ENCODE measurements at regions not wholly inside any gene's neighbourhood (a gene's known extent, or its start where the extent isn't known, plus 50 kb on each side); places are given as distances from the start of the nearest gene placed in this dataset.

- DNase-seq, result no peak
Observed at GRCh38 chr1:94612525-94613204, 71.1 kb upstream of the F3 start.

DNA sequence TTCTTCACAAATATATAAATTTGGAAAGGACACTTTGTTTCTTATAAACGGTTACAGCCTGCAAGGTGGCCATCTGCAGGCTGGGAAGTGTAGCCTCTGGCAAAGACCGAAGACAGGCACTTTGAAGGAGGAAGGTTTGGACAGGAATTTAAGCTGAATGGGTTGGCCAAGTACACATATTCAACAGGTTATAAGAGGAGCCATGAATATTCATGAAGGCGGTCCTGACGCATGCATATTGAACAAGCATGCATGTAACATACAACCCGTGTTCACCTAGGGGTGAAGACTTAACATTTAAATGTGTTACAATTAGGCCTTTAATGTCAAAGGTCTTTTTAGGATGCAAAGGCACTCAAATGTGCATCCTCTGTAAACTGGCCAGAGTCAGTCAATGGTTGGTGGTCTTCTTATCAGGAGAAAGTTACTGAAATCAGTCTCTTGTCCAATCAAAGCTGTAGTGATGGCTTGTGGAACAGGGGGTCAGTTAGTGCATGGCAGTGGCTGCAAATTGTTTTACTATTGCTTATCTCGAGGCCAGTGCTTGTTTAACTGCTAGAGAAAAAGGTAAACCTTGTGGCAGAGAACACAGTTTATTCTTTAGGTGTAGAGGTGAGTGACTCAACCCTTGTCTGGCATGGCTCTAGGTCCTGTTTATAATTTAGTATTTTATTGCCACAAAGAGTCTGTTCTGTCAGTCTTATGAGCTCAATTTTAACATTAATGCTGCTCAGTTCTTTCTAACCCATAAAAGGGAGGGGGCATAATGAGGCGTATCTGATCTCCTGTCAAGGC lies 70.3 kb upstream of the F3 start:
- no peak for DNase-seq

DNA sequence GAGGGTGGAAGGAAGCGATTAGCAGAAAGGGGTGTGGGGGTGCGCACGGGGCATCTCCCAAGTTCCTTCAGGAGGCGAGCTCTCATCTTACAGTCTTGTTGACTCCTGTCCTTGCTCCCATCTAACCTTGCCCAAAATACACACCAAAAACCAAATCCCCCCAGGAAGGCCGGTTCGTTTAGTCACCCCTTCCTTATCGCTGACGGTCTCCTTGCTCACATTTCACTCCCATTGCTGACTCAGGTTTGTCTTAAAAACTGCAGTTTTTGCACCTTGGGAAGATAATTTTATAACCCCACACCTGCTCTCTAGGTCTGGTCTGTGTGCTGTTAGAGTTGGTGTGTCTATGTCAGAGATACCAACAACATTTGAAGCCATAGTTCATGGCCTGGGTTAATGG lies 68.1 kb upstream of the F3 start:
- no peak for DNase-seq

DNA sequence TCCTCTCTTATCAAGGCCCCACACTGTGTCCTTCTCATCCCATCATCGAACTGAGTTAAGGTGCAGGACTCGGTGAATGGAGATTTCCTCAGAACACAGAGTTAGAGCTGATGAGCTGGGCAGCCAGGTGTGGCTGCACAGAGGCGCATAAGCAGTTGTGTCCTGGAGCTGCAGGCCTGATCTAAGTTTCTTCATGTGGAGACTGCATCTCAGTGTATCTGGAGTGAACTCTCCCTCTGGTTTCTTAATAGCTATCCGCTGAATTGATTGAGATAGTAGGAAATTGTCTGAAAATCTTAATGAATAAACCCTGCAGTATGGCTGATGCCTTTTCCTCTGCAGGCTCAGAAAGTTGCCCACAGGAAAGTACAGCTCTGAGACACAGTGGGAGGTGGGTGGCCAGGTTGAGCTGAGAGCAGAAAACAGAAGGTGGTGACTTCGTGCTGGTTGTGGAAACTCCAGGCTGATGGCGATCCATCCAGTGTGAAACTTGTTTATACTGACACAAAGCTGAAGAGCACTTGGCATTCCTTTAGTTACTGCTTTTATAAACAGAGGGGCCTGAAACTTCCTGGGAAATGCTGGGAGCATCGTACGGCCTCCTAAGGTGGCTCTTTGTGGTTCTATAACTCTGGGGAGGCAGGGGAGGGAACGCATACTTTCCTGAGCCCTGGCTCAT lies 67.4 kb upstream of the F3 start:
- no peak for DNase-seq

DNA sequence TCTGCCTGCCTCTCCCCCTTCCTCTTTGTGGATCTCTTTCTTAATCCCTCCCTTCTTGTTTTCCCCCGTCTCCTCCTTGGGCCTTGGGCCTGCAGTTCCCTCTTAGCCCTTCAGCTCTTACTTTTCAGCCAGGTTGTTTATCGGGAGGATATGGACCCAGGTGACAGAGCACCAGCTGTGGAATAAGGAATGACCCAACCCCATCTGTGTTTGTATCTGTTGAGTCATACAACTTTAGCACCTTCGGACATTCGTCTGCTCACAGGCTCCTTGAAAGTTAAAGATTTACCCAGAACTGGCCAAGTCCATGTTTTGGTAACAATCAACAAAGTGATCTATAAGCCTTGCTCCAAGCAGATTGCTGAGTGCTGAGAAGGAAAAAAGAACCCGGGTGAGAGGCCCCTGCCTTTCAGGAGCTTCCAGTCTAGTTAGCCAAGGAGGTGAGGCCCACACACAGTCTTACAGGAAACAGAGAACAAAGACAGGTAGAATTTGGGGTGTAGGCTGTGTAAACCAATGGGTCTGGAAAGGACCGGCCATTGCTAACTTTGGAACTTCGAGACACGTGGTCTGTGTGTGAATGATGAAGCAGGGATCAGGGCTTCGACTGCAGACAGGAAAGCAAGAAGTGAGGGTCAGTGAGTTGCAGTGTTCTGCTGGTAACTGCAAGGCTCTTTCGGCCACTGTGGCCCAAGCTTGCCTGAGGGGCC lies 66.7 kb upstream of the F3 start:
- no peak for DNase-seq

- DNase-seq, result no peak
Observed at GRCh38 chr1:94607398-94607797, 65.8 kb upstream of the F3 start.

GRCh38 chr1:94606471-94606870 lies 64.9 kb upstream of the F3 start:
- no peak for DNase-seq

DNA sequence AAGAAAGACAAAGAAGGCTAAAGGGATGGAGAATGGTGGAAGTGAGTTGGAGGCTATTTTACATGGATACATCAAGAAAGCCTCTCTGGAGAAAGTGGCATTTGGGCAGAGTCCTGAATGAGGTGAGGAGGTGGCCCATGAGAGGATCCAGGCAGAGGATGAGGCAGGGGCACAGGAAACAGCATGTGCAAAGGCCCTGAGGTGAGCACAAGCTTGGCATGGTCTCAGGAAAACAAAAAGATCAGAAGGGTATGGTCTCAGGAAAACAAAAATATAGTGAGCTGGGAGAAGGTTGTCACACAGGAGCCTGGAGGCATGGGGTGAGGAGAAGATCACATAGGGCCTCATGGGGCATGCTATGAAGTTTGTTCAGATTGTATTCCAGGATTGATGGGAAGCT lies 62.1 kb upstream of the F3 start:
- no peak for DNase-seq

DNA sequence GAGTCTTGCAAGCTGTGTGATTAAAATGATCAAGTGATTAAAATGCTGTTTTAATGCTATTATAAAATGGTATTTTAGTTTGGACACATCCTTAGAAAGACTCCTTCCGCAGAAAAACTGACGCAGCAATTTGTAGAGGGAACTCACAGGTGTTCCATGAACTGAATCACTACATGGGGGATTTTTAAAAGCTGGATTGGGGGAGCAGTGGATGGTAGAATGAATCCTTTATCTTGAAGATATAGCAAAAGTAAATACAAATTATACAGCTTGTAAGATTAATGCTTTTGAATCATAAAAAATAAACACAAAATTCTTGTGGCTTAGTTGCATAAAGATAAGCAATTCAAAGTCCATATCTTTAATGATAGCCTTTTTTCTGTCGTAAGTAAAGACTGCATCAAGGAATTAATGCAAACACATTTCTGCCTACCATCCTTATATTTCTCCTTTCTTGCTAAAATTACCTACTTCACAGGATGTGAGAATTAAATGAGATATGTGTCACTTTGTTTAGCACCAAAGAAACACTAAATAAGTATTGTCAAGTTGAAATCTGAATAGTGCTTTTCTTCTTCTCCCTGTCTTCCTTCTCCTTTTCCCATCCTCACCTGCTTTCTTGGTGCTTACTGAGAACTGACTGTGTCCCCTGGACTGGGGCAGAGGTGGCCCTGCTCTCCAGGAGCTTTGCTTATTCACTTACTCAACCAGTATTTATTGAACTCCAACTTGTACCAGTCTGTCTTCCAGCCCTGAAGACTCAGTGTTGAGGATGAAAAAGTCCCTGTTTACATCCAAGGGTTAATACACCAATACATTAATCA lies 61.5 kb upstream of the F3 start:
- no peak for DNase-seq

- no peak for DNase-seq
Observed at GRCh38 chr1:94602316-94602715, 60.8 kb upstream of the F3 start.

DNA sequence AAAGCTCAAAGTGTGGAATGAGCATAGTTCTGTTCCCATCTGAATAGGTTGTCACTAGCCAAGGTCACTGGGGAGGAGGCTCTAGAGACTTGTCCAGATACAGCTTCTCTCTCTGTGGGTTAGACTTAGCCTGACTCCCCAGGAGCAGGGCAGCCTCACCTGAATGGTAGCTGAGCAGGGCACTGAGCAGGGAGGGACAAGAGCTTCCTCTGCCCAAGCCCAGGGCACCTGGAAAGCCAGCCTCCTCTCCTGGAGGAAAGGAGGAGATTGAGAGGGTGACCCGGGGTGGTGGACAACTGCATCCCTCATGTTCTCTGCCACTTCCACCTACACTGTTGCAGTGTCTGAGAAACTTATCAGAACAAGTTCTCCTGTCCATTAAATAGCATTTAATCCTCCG lies 59.0 kb upstream of the F3 start:
- no peak for DNase-seq

DNA sequence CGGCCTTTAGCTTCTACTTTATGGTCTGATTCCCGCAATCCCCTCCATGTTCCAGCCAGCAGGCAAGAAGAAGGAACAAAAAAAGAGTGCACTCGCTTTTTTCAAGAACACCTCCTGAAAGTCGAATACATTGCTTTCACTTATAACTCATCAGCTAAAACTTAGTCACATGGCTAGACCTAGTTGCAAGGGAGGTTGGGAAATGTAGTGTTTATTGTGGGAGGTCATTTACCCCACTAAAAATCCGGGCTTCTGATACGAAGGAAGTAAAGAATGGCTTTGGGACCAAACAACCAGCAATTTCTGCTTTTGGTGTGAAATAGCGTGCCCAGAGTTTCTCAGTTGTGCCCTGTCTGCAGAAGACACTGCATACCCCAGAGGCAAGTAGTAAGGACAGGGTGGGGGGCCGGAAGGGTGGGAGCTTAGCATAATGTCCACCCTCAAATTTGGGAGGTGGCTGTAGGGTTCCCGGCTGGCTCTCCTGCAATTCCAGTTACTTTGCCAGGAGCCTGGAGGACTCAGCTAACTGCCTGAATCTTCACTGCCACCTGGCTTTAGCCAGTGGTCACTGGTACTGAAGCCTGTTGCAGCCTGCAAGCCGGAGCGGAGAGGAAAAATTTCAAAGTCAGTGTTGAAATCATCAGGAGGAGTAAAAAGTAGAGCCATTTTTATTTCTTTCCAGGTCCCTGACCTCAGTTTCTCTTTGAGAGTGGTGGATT lies 57.7 kb upstream of the F3 start:
- DNase-seq, result no peak

GRCh38 chr1:94597701-94598100 lies 56.1 kb upstream of the F3 start:
- DNase-seq, result no peak

- DNase-seq, result no peak
Observed at GRCh38 chr1:94596260-94596659, 54.7 kb upstream of the F3 start.

GRCh38 chr1:94595658-94596057 lies 54.1 kb upstream of the F3 start:
- DNase-seq, result no peak

GRCh38 chr1:94593611-94594010 lies 52.1 kb upstream of the F3 start:
- no peak for DNase-seq

- no peak for DNase-seq
Observed at GRCh38 chr1:94592571-94592920, 51.0 kb upstream of the F3 start.

- DNase-seq, result no peak
Observed at GRCh38 chr1:94591823-94592570, 50.4 kb upstream of the F3 start.
